ENCODE measurements at regions not wholly inside any gene's neighbourhood (a gene's known extent, or its start where the extent isn't known, plus 50 kb on each side); places are given as distances from the start of the nearest gene placed in this dataset.

GRCh38 chr3:66602691-66603090 is 101.9 kb upstream of the LRIG1 start:
- DNase-seq (ENCODE audit: low read depth), result no peak
- TF ChIP-seq CTCF (conservative IDR thresholded peaks at IDR 0.05; ENCODE audit: low read depth, low read length), result no peak

GRCh38 chr3:66603151-66603611 is 102.4 kb upstream of the LRIG1 start:
- H3K4me3 ChIP-seq (ENCODE audit: low read depth, low read length), result no peak overlapping the region
- DNase-seq (ENCODE audit: low read depth), result no peak
- no peak for TF ChIP-seq CTCF (conservative IDR thresholded peaks at IDR 0.05; ENCODE audit: low read depth, low read length)

More at GRCh38 chr3:66602691-66603090, 101.9 kb upstream of the LRIG1 start:
- H3K4me3 ChIP-seq (ENCODE audit: low read depth, low read length), result no peak overlapping the region

GRCh38 chr3:66604481-66604880 is 103.7 kb upstream of the LRIG1 start:
- DNase-seq (ENCODE audit: low read depth), result no peak
- H3K4me3 ChIP-seq (ENCODE audit: low read depth, low read length), result no peak overlapping the region
- no peak for TF ChIP-seq CTCF (conservative IDR thresholded peaks at IDR 0.05; ENCODE audit: low read depth, low read length)

GRCh38 chr3:66606126-66606525 is 105.3 kb upstream of the LRIG1 start:
- no peak for TF ChIP-seq CTCF (conservative IDR thresholded peaks at IDR 0.05; ENCODE audit: low read depth, low read length)

GRCh38 chr3:66606868-66607267 is 106.0 kb upstream of the LRIG1 start:
- no peak for TF ChIP-seq CTCF (conservative IDR thresholded peaks at IDR 0.05; ENCODE audit: low read depth, low read length)
- no peak for DNase-seq (ENCODE audit: low read depth)
- H3K4me3 ChIP-seq (ENCODE audit: low read depth, low read length), result no peak overlapping the region

More at GRCh38 chr3:66606126-66606525, 105.3 kb upstream of the LRIG1 start:
- DNase-seq (ENCODE audit: low read depth), result no peak
- no peak overlapping the region for H3K4me3 ChIP-seq (ENCODE audit: low read depth, low read length)

GRCh38 chr3:66609660-66610561 is 109.1 kb upstream of the LRIG1 start:
- peak; percentile 50 for DNase-seq (ENCODE audit: low read depth)
- no peak for TF ChIP-seq CTCF (conservative IDR thresholded peaks at IDR 0.05; ENCODE audit: low read depth, low read length)
- H3K4me3 ChIP-seq (ENCODE audit: low read depth, low read length), result no peak overlapping the region

GRCh38 chr3:66610562-66610909 is 109.7 kb upstream of the LRIG1 start:
- TF ChIP-seq CTCF (conservative IDR thresholded peaks at IDR 0.05; ENCODE audit: low read depth, low read length), result no peak
- DNase-seq (ENCODE audit: low read depth), result no peak

More at GRCh38 chr3:66610562-66610909, 109.7 kb upstream of the LRIG1 start:
- no peak overlapping the region for H3K4me3 ChIP-seq (ENCODE audit: low read depth, low read length)

Data from epithelial cell of proximal tubule (primary cell).